Tibial nerve (tissue), 3 donors: ENCODE measurements at regions not wholly inside any gene's neighbourhood (a gene's known extent, or its start where the extent isn't known, plus 50 kb on each side); places are given as distances from the start of the nearest gene placed in this dataset.

Source experiments
- CTCF ChIP-seq, 5 experiments: fragments of 200-600 bp in 3 of 5; fragments of 450-650 bp in 2 of 5; sonication (generic) in 3 of 5; IDR thresholded peaks; one replicate each; pipeline ENCODE4 v1.5.1; 2016 to 2019; ENCODE audit warnings: antibody characterized with exemption in 5 of 5, mild to moderate bottlenecking in 3 of 5, moderate library complexity in 2 of 5
- POLR2A ChIP-seq, 2 donors: fragments of 450-650 bp; IDR thresholded peaks; one replicate each; pipeline ENCODE4 v1.6.1; 2017; ENCODE audit warnings: antibody characterized with exemption in 2 of 2, mild to moderate bottlenecking in 2 of 2, moderate library complexity in 2 of 2

DNA sequence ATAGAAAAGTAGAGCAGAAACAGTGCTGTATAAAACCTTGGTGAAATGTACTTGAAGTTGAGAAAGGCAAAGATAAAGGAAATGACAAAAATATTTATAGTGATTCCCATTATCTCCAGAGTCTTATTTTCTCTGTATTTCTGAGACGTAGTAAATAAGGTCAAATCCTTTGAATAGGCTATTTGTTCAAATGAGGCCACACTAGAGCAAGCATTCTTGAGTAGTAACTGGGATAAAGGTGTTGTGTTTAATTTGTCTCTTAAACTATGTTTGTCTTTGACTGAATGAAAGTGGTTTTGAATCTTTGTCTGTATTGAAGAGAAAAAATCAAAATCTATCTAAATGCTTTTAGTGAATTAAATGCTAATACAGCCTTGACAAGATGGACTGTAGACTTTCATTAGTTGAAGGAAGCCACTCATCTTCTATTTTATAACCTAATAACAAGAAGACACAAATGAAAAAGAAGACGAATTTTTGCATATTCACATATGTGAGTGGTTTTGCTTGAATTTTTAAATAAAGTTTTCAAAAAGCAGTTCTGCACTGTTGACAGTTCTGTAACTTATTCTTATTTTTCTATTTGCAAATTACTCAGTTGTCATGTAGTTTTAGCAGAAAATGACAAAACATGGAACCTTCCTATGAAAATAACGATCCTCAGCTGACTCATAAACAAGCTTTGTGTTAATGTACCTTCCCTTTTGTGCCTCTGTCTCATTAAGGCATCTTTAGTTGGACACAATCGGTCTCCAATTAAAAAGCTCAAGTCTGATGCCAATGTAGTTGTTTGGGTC is 94.8 kb upstream of the PCDH18 start:
- TF ChIP-seq POLR2A (IDR thresholded peaks at IDR 0.05) (no peak), CTCF (IDR thresholded peaks at IDR 0.05) (no peak)
